ENCODE measurements at regions not wholly inside any gene's neighbourhood (a gene's known extent, or its start where the extent isn't known, plus 50 kb on each side); places are given as distances from the start of the nearest gene placed in this dataset.
"Not testable (repeated sequence)": the region's sequence is repeated elsewhere in the genome, so short reads cannot be mapped to it uniquely, and the experiment has no call there.

- in situ Hi-C loops (cut with HindIII; ENCODE audit: low sequenced_read_pairs) = no loop called here
Observed at GRCh38 chr15:95615436-95615835, 715.1 kb upstream of the NR2F2 start.

GRCh38 chr15:95616306-95616705 is 714.2 kb upstream of the NR2F2 start:
- in situ Hi-C loops (cut with HindIII; ENCODE audit: low sequenced_read_pairs) = no loop called here

GRCh38 chr15:95620934-95621579 is 709.4 kb upstream of the NR2F2 start:
- in situ Hi-C loops (cut with HindIII; ENCODE audit: low sequenced_read_pairs) = no loop called here

GRCh38 chr15:95622843-95623242 is 707.7 kb upstream of the NR2F2 start:
- in situ Hi-C loops (cut with HindIII; ENCODE audit: low sequenced_read_pairs) = no loop called here

GRCh38 chr15:95624100-95624499 is 706.4 kb upstream of the NR2F2 start:
- in situ Hi-C loops (cut with HindIII; ENCODE audit: low sequenced_read_pairs) = no loop called here

DNA sequence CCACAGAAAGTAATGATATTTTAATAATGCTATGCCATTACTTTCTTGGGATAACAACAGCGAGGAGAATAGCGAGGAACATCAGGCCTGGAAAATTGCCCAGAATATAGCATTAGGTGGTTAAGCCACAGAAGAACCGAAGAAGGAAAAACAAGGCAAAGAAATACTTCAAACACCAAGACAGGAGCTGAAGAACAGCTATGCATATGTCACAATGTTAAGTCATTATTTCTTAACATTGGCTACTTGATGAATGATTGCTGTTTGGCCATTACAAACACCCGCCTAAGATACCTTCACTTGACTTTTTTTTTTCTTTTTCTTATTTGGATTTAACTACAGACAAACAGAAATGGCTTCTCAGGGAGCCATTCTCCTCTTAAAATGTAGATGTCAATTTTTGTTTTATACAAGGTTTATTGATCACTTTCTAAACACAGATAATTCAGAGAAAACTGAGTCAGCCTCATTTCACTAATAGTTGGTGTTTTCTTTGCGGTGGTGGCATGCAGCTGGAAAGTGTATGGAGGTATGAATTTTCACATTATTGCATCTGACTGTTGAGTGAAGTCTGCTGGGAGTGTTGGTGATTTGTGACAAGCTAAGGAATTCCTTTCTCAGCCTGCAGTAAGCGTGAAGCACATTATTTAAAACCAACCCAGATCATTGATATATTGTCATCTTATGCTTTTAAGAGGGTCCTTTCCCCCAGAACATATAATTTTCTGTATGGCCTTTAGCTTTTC is 705.7 kb upstream of the NR2F2 start:
- in situ Hi-C loops (cut with HindIII; ENCODE audit: low sequenced_read_pairs) = no loop called here

GRCh38 chr15:95626501-95627361 is 703.8 kb upstream of the NR2F2 start:
- in situ Hi-C loops (cut with HindIII; ENCODE audit: low sequenced_read_pairs) = no loop called here

DNA sequence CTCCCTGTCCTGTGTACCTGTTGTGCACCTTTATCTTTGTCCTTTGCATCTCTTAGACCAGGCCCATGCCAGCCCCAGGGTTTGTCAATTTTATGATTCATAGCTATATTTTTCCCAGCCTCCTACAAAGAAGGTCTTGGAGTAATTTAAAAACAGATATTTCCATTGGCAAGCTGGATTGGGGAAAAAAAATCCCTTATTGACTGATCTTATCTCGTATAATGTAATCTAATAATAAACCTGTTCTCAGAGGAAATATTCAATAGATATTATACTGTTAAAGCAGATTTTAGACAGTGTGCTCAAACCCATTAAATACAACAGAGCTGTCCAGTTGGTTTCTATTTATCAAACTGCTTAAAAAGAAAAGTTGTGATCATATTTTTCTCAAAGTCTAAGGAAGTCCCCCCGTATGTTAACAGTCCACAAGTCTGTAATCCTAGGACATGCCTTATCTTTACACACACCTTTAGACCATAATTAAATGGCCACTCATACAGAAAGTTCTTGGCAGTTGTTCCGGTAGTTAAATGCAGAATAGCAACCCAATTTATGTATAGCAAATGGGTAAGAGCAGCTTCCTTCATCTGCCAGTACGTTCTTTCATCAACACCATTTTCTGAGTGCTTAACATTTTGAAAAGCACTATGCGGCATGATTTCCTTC is 700.9 kb upstream of the NR2F2 start:
- in situ Hi-C loops (cut with HindIII; ENCODE audit: low sequenced_read_pairs) = no loop called here

GRCh38 chr15:95630683-95631082 is 699.8 kb upstream of the NR2F2 start:
- in situ Hi-C loops (cut with HindIII; ENCODE audit: low sequenced_read_pairs) = no loop called here

- in situ Hi-C loops (cut with HindIII; ENCODE audit: low sequenced_read_pairs) = no loop called here
Observed at GRCh38 chr15:95635666-95636065, 694.8 kb upstream of the NR2F2 start.

DNA sequence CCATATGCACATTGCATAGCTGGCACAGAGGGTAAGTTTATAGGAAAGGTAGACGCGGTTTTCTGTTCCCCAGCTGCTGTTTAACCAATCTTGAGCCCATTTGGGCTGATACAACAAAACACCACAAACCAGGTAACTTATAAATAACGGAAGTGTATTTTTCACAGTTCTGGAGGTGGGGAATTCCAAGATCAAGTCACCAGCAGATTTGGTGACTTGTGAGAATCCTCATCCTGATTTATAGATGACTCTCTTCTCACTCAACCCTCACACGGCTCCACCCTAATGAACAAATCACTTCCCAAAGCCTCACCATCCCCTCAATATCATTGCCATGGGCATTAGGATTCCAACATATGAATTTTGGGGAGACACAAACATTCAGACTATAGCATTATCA is 694.4 kb upstream of the NR2F2 start:
- in situ Hi-C loops (cut with HindIII; ENCODE audit: low sequenced_read_pairs) = no loop called here

DNA sequence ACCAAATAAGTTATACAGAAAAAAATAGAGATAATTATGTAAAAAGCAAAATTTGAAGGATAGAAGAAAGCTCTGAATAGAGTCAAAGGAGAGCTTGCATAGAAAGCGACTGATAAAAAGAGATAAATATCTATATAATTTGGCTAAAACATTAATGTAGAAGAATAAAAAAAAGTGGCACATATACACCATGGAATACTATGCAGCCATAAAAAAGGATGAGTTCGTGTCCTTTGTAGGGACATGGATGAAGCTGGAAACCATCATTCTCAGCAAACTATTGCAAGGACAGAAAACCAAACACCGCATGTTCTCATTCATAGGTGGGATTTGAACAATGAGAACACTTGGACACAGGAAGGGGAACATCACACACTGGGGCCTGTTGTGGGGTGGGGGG is 693.3 kb upstream of the NR2F2 start:
- in situ Hi-C loops (cut with HindIII; ENCODE audit: low sequenced_read_pairs) = not testable (repeated sequence)

- in situ Hi-C loops (cut with HindIII; ENCODE audit: low sequenced_read_pairs) = no loop called here
Observed at GRCh38 chr15:95639208-95639607, 691.3 kb upstream of the NR2F2 start.

GRCh38 chr15:95644100-95644875 is 686.2 kb upstream of the NR2F2 start:
- in situ Hi-C loops (cut with HindIII; ENCODE audit: low sequenced_read_pairs) = no loop called here

GRCh38 chr15:95645791-95646338 is 684.6 kb upstream of the NR2F2 start:
- in situ Hi-C loops (cut with HindIII; ENCODE audit: low sequenced_read_pairs) = no loop called here

GRCh38 chr15:95646484-95647273 is 683.8 kb upstream of the NR2F2 start:
- in situ Hi-C loops (cut with HindIII; ENCODE audit: low sequenced_read_pairs) = no loop called here

- in situ Hi-C loops (cut with HindIII; ENCODE audit: low sequenced_read_pairs) = no loop called here
Observed at GRCh38 chr15:95647531-95648277, 682.8 kb upstream of the NR2F2 start.

DNA sequence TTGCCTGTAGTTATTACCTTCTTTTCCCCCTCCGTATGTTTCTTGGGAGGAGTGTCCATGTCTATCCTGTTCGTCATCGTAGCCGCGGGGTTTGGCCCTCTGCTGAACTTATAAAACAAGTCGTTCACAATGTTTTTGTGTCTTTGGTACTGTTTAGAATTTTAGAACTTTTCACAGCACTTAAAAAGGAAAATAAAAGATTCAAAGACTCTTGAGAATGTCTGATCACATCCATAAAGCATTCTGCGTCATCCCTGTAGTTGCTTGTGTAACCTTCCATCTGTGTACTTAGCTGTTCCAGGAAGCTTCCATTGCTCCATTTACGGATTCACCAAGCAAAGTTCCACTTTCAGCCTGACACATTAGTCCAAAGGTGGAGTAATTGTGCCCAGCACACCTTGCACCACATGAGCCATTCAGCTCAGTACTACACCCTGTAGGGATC is 677.1 kb upstream of the NR2F2 start:
- in situ Hi-C loops (cut with HindIII; ENCODE audit: low sequenced_read_pairs) = no loop called here
